ENCODE measurements at regions not wholly inside any gene's neighbourhood (a gene's known extent, or its start where the extent isn't known, plus 50 kb on each side); places are given as distances from the start of the nearest gene placed in this dataset.

DNA sequence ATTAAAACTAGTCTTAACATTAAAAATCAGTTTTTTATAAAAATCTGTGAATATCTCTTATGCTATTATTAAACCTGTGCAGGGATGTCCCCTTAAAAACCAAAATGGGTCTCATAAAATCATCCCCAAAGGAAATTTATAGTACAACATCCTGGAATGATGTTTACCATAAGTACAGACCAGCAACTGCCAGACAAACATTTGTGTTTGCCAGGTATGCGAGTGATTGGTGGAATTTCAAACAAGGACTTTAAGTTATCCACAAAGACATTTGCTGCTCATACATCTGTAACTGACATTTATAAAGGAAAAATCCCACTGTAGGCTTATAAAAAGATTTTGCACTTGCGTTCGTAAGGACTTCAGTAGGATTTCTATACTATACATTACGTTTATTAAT, 1375.4 kb upstream of the WWC1 start:
- TF ChIP-seq ZNF607 (CRISPR knock-in tag; IDR thresholded peaks at IDR 0.05; ENCODE audit: borderline replicate concordance), result no peak
- no peak for TF ChIP-seq ZHX1 (CRISPR knock-in tag; IDR thresholded peaks at IDR 0.05; ENCODE audit: low read depth)
- no peak for TF ChIP-seq ZNF317 (CRISPR knock-in tag; IDR thresholded peaks at IDR 0.05)
- TF ChIP-seq CTCF (CRISPR knock-in tag; IDR thresholded peaks at IDR 0.05), result no peak
- no peak for TF ChIP-seq TCF7L2 (IDR thresholded peaks at IDR 0.05; ENCODE audit: low read depth, low read length)
- no peak for TF ChIP-seq EZH2 (conservative IDR thresholded peaks at IDR 0.05; ENCODE audit: low read depth, low read length)
